Suprapubic skin (tissue), 3 donors: ENCODE measurements at regions not wholly inside any gene's neighbourhood (a gene's known extent, or its start where the extent isn't known, plus 50 kb on each side); places are given as distances from the start of the nearest gene placed in this dataset.

Source experiments
- POLR2A ChIP-seq, 2 donors: fragments of 450-650 bp; IDR thresholded peaks; one replicate each; pipeline ENCODE4 v1.6.1; 2017; ENCODE audit warnings: antibody characterized with exemption in 2 of 2, mild to moderate bottlenecking in 2 of 2, moderate library complexity in 2 of 2
- TF ChIP-seq, protein P1 (sequence below), 2 donors: fragments of 200-600 bp in 1 of 2; fragments of 450-650 bp in 1 of 2; sonication (generic) in 1 of 2; IDR thresholded peaks; one replicate each; pipeline ENCODE4 v1.5.1; 2016 to 2019; ENCODE audit warnings: antibody characterized with exemption in 2 of 2, mild to moderate bottlenecking in 1 of 2, moderate library complexity in 1 of 2

DNA sequence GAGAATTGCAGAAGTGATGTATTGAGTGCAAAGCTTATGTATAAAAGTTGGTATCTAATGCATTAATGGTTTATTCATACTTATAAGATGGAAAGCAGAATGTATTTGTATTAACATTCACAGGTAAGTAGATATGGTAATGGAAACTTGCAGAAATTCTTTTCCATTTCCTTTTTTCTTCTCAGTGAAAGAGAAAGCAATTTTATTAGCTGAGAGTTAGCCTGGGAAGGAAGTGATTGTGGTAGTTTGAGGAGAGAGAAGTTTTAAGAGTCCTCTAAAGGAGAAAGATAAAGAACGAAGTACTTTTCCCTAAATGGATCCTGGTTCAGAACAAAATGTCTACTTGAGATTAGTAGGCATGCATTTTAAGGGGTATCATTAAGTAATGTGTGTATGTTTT is 60.1 kb upstream of the OSTN start:
- TF ChIP-seq, protein P1, sequence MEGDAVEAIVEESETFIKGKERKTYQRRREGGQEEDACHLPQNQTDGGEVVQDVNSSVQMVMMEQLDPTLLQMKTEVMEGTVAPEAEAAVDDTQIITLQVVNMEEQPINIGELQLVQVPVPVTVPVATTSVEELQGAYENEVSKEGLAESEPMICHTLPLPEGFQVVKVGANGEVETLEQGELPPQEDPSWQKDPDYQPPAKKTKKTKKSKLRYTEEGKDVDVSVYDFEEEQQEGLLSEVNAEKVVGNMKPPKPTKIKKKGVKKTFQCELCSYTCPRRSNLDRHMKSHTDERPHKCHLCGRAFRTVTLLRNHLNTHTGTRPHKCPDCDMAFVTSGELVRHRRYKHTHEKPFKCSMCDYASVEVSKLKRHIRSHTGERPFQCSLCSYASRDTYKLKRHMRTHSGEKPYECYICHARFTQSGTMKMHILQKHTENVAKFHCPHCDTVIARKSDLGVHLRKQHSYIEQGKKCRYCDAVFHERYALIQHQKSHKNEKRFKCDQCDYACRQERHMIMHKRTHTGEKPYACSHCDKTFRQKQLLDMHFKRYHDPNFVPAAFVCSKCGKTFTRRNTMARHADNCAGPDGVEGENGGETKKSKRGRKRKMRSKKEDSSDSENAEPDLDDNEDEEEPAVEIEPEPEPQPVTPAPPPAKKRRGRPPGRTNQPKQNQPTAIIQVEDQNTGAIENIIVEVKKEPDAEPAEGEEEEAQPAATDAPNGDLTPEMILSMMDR (IDR thresholded peaks at IDR 0.05): no peak
- no peak for TF ChIP-seq POLR2A (IDR thresholded peaks at IDR 0.05)
